22Rv1 (cell line): ENCODE measurements at regions not wholly inside any gene's neighbourhood (a gene's known extent, or its start where the extent isn't known, plus 50 kb on each side); places are given as distances from the start of the nearest gene placed in this dataset.

Source experiments
- CTCF ChIP-seq: fragments of 450-650 bp; IDR thresholded peaks from 2 replicates; pipeline ENCODE4 v1.5.1; 2017; ENCODE audit warnings: mild to moderate bottlenecking
- ZFX ChIP-seq: fragments of 450-650 bp; IDR thresholded peaks from 2 replicates; pipeline ENCODE4 v1.6.1; 2017; ENCODE audit warnings: antibody characterized with exemption, borderline replicate concordance

GRCh38 chr14:71290301-71290700, 383.0 kb downstream of the PCNX1 start:
- TF ChIP-seq CTCF (no peak), ZFX (no peak)
